GM13976 (cell line): ENCODE measurements at regions not wholly inside any gene's neighbourhood (a gene's known extent, or its start where the extent isn't known, plus 50 kb on each side); places are given as distances from the start of the nearest gene placed in this dataset.

Experiments used
- DNase-seq: peaks from one replicate; pipeline ENCODE4 v3.0.0; 2012; ENCODE audit warnings: low spot score
- CTCF ChIP-seq: IDR thresholded peaks from 2 replicates; pipeline ENCODE4 v1.5.1; 2012; ENCODE audit warnings: borderline replicate concordance, mild to moderate bottlenecking; ENCODE audit not compliant: insufficient read depth; ENCODE audit errors: extremely low read depth, missing control alignments, control extremely low read depth
- in situ Hi-C: fragments of 300-500 bp; cut with MboI; formaldehyde crosslinking; loops from one replicate; pipeline ENCODE4 v1.12.0; 2022; ENCODE audit warnings: low sequenced_read_pairs, mixed read lengths, inconsistent platforms; ENCODE audit not compliant: unreplicated experiment

- no peak for TF ChIP-seq CTCF
- in situ Hi-C loops, result no loop called here
- no peak for DNase-seq
These were observed 175.0 kb upstream of the HNRNPA3 start for GRCh38 chr2:177037569-177037968.

- no peak for TF ChIP-seq CTCF
- DNase-seq, result no peak
- in situ Hi-C loops, result no loop called here
These were observed 173.7 kb upstream of the HNRNPA3 start for GRCh38 chr2:177038787-177039484.

GRCh38 chr2:177042311-177042710 is 170.3 kb upstream of the HNRNPA3 start:
- no peak for DNase-seq
- TF ChIP-seq CTCF, result no peak
- in situ Hi-C loops, result no loop called here

GRCh38 chr2:177044671-177045070 is 167.9 kb upstream of the HNRNPA3 start:
- DNase-seq, result no peak
- in situ Hi-C loops, result no loop called here
- no peak for TF ChIP-seq CTCF

- no peak for TF ChIP-seq CTCF
- in situ Hi-C loops, result no loop called here
- no peak for DNase-seq
These were observed 163.6 kb upstream of the HNRNPA3 start for GRCh38 chr2:177048981-177049380.

- no peak for TF ChIP-seq CTCF
- in situ Hi-C loops, result no loop called here
- DNase-seq, result no peak
These were observed 161.3 kb upstream of the HNRNPA3 start for GRCh38 chr2:177051278-177051677.
